Loucy (cell line): ENCODE measurements at regions not wholly inside any gene's neighbourhood (a gene's known extent, or its start where the extent isn't known, plus 50 kb on each side); places are given as distances from the start of the nearest gene placed in this dataset.

Source experiments
- CTCF ChIP-seq: fragments of 200-600 bp; sonication (generic); conservative IDR thresholded peaks from 2 replicates; pipeline ENCODE4 v1.5.1; 2014; ENCODE audit warnings: mild to moderate bottlenecking, antibody characterized with exemption, low read length
- EZH2phosphoT487 ChIP-seq: fragments of 200-600 bp; IDR thresholded peaks from 2 replicates; pipeline ENCODE4 v1.6.1; 2018; ENCODE audit warnings: antibody characterized with exemption, mild to moderate bottlenecking, moderate library complexity, borderline replicate concordance

GRCh38 chr11:30143098-30143705 lies 87.6 kb upstream of the FSHB start:
- TF ChIP-seq CTCF: peak; percentile 81
- TF ChIP-seq EZH2phosphoT487: no peak
